Endodermal cell (in vitro differentiated cells): ENCODE measurements at regions not wholly inside any gene's neighbourhood (a gene's known extent, or its start where the extent isn't known, plus 50 kb on each side); places are given as distances from the start of the nearest gene placed in this dataset.

Source experiments
- DNase-seq: peaks from one replicate; pipeline ENCODE4 v3.0.0-alpha.2; 2017
- H3K27ac ChIP-seq: 2 replicates; pipeline ENCODE4 v1.5.1; 2013; ENCODE audit warnings: mild to moderate bottlenecking, low read depth, low read length, moderate library complexity
- H3K27me3 ChIP-seq: 2 replicates; pipeline ENCODE4 v1.6.1; 2013; ENCODE audit warnings: mild to moderate bottlenecking, low read length, moderate library complexity; ENCODE audit not compliant: insufficient read depth, control insufficient read depth, poor library complexity, severe bottlenecking
- H3K36me3 ChIP-seq: 2 replicates; pipeline ENCODE4 v1.7.0; 2013; ENCODE audit warnings: mild to moderate bottlenecking, low read length, moderate library complexity; ENCODE audit not compliant: control insufficient read depth, insufficient read depth
- H3K4me1 ChIP-seq: one replicate; pipeline ENCODE4 v1.7.0; 2013; ENCODE audit warnings: low read length; ENCODE audit not compliant: control insufficient read depth, insufficient read depth
- H3K4me3 ChIP-seq: 2 replicates; pipeline ENCODE4 v1.5.1; 2013; ENCODE audit warnings: mild to moderate bottlenecking, low read length, moderate library complexity
- H3K9ac ChIP-seq: 2 replicates; pipeline ENCODE4 v1.6.1; 2013; ENCODE audit warnings: mild to moderate bottlenecking, low read length, moderate library complexity; ENCODE audit not compliant: poor library complexity, severe bottlenecking; ENCODE audit errors: extremely low read depth
- H3K9me3 ChIP-seq: 2 replicates; pipeline ENCODE4 v1.6.1; 2013; ENCODE audit warnings: mild to moderate bottlenecking, low read length, moderate library complexity; ENCODE audit not compliant: control insufficient read depth
- H3K27ac Mint-ChIP-seq: 2 replicates; pipeline ENCODE4 v1.8.0; 2020; ENCODE audit warnings: mixed read lengths
- H3K27me3 Mint-ChIP-seq: 2 replicates; pipeline ENCODE4 v1.8.0; 2021; ENCODE audit warnings: mild to moderate bottlenecking, mixed read lengths; ENCODE audit not compliant: insufficient read depth
- H3K36me3 Mint-ChIP-seq: 2 replicates; pipeline ENCODE4 v1.8.0; 2020; ENCODE audit warnings: low read depth, mixed read lengths
- H3K4me1 Mint-ChIP-seq: 2 replicates; pipeline ENCODE4 v1.8.0; 2020; ENCODE audit warnings: mixed read lengths
- H3K4me3 Mint-ChIP-seq: 2 replicates; pipeline ENCODE4 v1.8.0; 2020; ENCODE audit warnings: mild to moderate bottlenecking, moderate library complexity, mixed read lengths
- H3K9me3 Mint-ChIP-seq: 2 replicates; pipeline ENCODE4 v1.8.0; 2020; ENCODE audit warnings: mild to moderate bottlenecking, mixed read lengths
- WGBS, 2 experiments: methylation state at CpG; one replicate each; pipeline versions ENCODE4 v1.1.5 to v1.1.7; 2013; ENCODE audit warnings: missing lambda C conversion rate in 2 of 2, mixed read lengths in 1 of 2; ENCODE audit not compliant: insufficient coverage in 1 of 2, insufficient read length in 1 of 2; 5-methylcytosine and 5-hydroxymethylcytosine counted together
- TF ChIP-seq, protein P1 (sequence below): fragments of 200-600 bp; sonication (generic); conservative IDR thresholded peaks from 2 replicates; pipeline ENCODE4 v1.5.0; 2021; ENCODE audit warnings: antibody characterized with exemption, mild to moderate bottlenecking

DNA sequence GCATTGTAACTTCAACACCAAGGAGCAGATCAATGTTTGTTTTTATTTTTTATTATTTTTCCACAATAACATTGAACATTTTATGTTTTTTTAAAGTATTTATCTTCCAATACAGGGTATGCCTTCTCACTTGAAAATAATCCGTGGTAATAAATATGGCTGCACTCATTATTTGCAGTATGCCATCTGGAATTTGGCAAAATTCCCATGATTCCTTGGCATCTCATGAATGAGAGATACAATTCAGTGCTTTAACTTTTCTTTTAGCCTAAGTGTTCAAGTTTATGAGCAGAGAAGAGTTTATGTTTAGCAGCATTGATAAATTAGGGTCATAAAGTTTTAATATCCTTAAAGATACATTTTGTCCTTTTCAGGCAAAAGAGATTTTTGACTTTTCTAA is 1109.6 kb upstream of the ATXN8OS start:
- Mint-ChIP-seq H3K4me1 (no peaks in the 10 kb centered on the region), H3K9me3 (peaks cover 21% of the 10 kb centered on the region), H3K27me3 (no peaks in the 10 kb centered on the region), H3K36me3 (no peaks in the 10 kb centered on the region), H3K27ac (no peak overlapping the region), H3K4me3 (no peak overlapping the region)
- H3K36me3 ChIP-seq = no peaks in the 10 kb centered on the region
- no peak for DNase-seq
- H3K4me1 ChIP-seq = no peaks in the 10 kb centered on the region
- WGBS, 2 experiments = 95 to 100% methylated on average over 1 of the region's 1 CpG
- TF ChIP-seq, protein P1, sequence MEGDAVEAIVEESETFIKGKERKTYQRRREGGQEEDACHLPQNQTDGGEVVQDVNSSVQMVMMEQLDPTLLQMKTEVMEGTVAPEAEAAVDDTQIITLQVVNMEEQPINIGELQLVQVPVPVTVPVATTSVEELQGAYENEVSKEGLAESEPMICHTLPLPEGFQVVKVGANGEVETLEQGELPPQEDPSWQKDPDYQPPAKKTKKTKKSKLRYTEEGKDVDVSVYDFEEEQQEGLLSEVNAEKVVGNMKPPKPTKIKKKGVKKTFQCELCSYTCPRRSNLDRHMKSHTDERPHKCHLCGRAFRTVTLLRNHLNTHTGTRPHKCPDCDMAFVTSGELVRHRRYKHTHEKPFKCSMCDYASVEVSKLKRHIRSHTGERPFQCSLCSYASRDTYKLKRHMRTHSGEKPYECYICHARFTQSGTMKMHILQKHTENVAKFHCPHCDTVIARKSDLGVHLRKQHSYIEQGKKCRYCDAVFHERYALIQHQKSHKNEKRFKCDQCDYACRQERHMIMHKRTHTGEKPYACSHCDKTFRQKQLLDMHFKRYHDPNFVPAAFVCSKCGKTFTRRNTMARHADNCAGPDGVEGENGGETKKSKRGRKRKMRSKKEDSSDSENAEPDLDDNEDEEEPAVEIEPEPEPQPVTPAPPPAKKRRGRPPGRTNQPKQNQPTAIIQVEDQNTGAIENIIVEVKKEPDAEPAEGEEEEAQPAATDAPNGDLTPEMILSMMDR = no peak
- peaks cover 24% of the 10 kb centered on the region for H3K9me3 ChIP-seq
- no peak overlapping the region for H3K4me3 ChIP-seq
- no peak overlapping the region for H3K27ac ChIP-seq
- H3K9ac ChIP-seq = no peak overlapping the region
- no peaks in the 10 kb centered on the region for H3K27me3 ChIP-seq

DNA sequence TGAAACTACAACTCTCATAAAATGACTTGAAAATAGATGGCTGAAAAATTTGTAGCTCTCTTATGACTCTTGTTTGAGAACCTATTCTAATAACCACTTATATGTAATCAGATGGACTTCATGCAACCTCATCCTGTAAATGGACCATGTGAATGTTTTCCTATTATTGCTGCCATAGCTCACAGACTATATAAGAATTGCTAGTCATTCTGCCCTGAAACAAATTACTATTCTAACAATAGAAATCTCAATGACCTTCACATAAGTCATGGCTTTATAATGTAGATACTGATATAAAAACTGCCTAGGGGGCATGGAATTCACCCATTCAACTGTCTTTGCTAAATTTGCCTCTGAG is 1111.0 kb upstream of the ATXN8OS start:
- Mint-ChIP-seq H3K4me1 (no peaks in the 10 kb centered on the region), H3K9me3 (peaks cover 12% of the 10 kb centered on the region), H3K27me3 (no peaks in the 10 kb centered on the region), H3K4me3 (no peak overlapping the region), H3K36me3 (no peaks in the 10 kb centered on the region), H3K27ac (no peak overlapping the region)
- no peak overlapping the region for H3K4me3 ChIP-seq
- no peak for DNase-seq
- peaks cover 20% of the 10 kb centered on the region for H3K9me3 ChIP-seq
- TF ChIP-seq, protein P1 = no peak
- H3K27me3 ChIP-seq = no peaks in the 10 kb centered on the region
- no peak overlapping the region for H3K27ac ChIP-seq
- H3K9ac ChIP-seq = no peak overlapping the region
- no peaks in the 10 kb centered on the region for H3K4me1 ChIP-seq
- no peaks in the 10 kb centered on the region for H3K36me3 ChIP-seq

DNA sequence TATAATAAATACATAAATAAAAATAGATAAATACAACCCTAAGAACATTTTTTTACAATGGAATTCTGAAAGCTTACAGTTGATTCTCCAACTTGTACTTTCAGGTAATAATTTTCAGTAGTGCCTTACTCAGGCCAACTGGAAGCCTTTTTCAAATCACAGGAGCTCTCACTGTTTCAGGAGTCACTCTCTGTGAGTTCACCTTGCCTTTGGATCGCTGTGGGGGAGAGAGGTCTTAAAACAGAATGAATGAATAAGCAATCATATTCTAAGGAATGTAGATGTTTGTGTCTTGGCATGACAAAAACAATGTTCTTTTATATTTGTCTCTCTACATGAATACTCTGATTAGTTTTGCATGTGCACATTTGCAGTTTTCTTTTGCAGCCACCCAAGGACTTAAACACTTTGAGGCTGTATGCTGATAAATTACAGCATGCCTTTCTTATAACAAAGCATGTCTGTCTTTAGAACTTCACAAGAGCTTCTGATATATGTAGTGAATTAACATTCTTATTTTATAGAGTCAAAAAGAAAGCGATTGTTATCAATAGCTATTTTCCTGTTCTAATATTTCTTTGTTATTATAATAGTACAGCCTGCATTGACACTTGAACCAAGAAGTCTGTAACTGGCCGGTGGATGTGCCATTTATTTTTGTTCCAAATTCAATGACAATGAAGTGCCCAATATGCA is 1111.5 kb upstream of the ATXN8OS start:
- Mint-ChIP-seq H3K4me3 (no peak overlapping the region), H3K9me3 (peaks cover 7% of the 10 kb centered on the region)
- WGBS, 2 experiments = 72% methylated on average over 2 of the region's 3 CpGs; no CpG with 5 or more reads in 1 of the 2 experiments

More for the DNA sequence above, 1111.5 kb upstream of the ATXN8OS start:
- no peaks in the 10 kb centered on the region for H3K4me1 ChIP-seq
- no peaks in the 10 kb centered on the region for H3K36me3 ChIP-seq
- Mint-ChIP-seq H3K4me1 (no peaks in the 10 kb centered on the region), H3K27ac (no peak overlapping the region), H3K36me3 (no peaks in the 10 kb centered on the region), H3K27me3 (no peaks in the 10 kb centered on the region)
- H3K4me3 ChIP-seq = no peak overlapping the region
- no peak overlapping the region for H3K27ac ChIP-seq
- DNase-seq = no peak
- no peaks in the 10 kb centered on the region for H3K27me3 ChIP-seq
- no peak overlapping the region for H3K9ac ChIP-seq
- TF ChIP-seq, protein P1 = no peak
- H3K9me3 ChIP-seq = peaks cover 15% of the 10 kb centered on the region
